ENCODE measurements at regions not wholly inside any gene's neighbourhood (a gene's known extent, or its start where the extent isn't known, plus 50 kb on each side); places are given as distances from the start of the nearest gene placed in this dataset.

GRCh38 chr12:118520214-118521035 lies 144.1 kb downstream of the SUDS3 start:
- Histone ChIP-seq H3K27ac (ENCODE audit: low read depth, low read length) (no peak overlapping the region), H3K9me3 (ENCODE audit: control insufficient read depth, insufficient read depth, low read length) (peaks cover 31% of the 10 kb centered on the region), H3K4me3 (ENCODE audit: low read depth, low read length) (no peak overlapping the region), H3K27me3 (ENCODE audit: control insufficient read depth, insufficient read depth, low read length) (no peaks in the 10 kb centered on the region)
- POLR2A ChIA-PET = no interaction called here
- no peak for DNase-seq (ENCODE audit: low read depth, low spot score)
- TF ChIP-seq CTCF (IDR thresholded peaks at IDR 0.05; ENCODE audit: low read depth, low read length) = no peak
- CTCF ChIA-PET = no interaction called here

GRCh38 chr12:118521036-118521370 lies 144.6 kb downstream of the SUDS3 start:
- DNase-seq (ENCODE audit: low read depth, low spot score) = no peak
- H3K9me3 ChIP-seq (ENCODE audit: control insufficient read depth, insufficient read depth, low read length) = peaks cover 31% of the 10 kb centered on the region
- H3K27ac ChIP-seq (ENCODE audit: low read depth, low read length) = no peak overlapping the region
- ChIA-PET POLR2A (no interaction called here), CTCF (no interaction called here)
- TF ChIP-seq CTCF (IDR thresholded peaks at IDR 0.05; ENCODE audit: low read depth, low read length) = no peak
- no peak overlapping the region for H3K4me3 ChIP-seq (ENCODE audit: low read depth, low read length)
- no peaks in the 10 kb centered on the region for H3K27me3 ChIP-seq (ENCODE audit: control insufficient read depth, insufficient read depth, low read length)

GRCh38 chr12:118524446-118524845 lies 148.1 kb downstream of the SUDS3 start:
- no peak overlapping the region for H3K27ac ChIP-seq (ENCODE audit: low read depth, low read length)
- ChIA-PET CTCF (no interaction called here), POLR2A (no interaction called here)
- peaks cover 32% of the 10 kb centered on the region for H3K9me3 ChIP-seq (ENCODE audit: control insufficient read depth, insufficient read depth, low read length)
- TF ChIP-seq CTCF (IDR thresholded peaks at IDR 0.05; ENCODE audit: low read depth, low read length) = no peak
- no peak for DNase-seq (ENCODE audit: low read depth, low spot score)
- H3K27me3 ChIP-seq (ENCODE audit: control insufficient read depth, insufficient read depth, low read length) = no peaks in the 10 kb centered on the region
- no peak overlapping the region for H3K4me3 ChIP-seq (ENCODE audit: low read depth, low read length)

GRCh38 chr12:118525216-118525615 lies 148.9 kb downstream of the SUDS3 start:
- ChIA-PET CTCF (no interaction called here), POLR2A (no interaction called here)
- Histone ChIP-seq H3K27me3 (ENCODE audit: control insufficient read depth, insufficient read depth, low read length) (no peaks in the 10 kb centered on the region), H3K27ac (ENCODE audit: low read depth, low read length) (no peak overlapping the region), H3K4me3 (ENCODE audit: low read depth, low read length) (no peak overlapping the region), H3K9me3 (ENCODE audit: control insufficient read depth, insufficient read depth, low read length) (peaks cover 29% of the 10 kb centered on the region)
- DNase-seq (ENCODE audit: low read depth, low spot score) = no peak
- no peak for TF ChIP-seq CTCF (IDR thresholded peaks at IDR 0.05; ENCODE audit: low read depth, low read length)

- no peak for TF ChIP-seq CTCF (IDR thresholded peaks at IDR 0.05; ENCODE audit: low read depth, low read length)
- ChIA-PET CTCF (no interaction called here), POLR2A (no interaction called here)
- Histone ChIP-seq H3K4me3 (ENCODE audit: low read depth, low read length) (no peak overlapping the region), H3K27ac (ENCODE audit: low read depth, low read length) (no peak overlapping the region), H3K27me3 (ENCODE audit: control insufficient read depth, insufficient read depth, low read length) (no peaks in the 10 kb centered on the region), H3K9me3 (ENCODE audit: control insufficient read depth, insufficient read depth, low read length) (peaks cover 28% of the 10 kb centered on the region)
- no peak for DNase-seq (ENCODE audit: low read depth, low spot score)
Measured at GRCh38 chr12:118526255-118527095, 150.1 kb downstream of the SUDS3 start.
